Cerebellar nuclear complex (tissue), 1 donor: ENCODE measurements at regions not wholly inside any gene's neighbourhood (a gene's known extent, or its start where the extent isn't known, plus 50 kb on each side); places are given as distances from the start of the nearest gene placed in this dataset.

Experiments used
- DNase-seq, 2 experiments: peaks; one replicate each; lab custom pipeline; 2025; lab: John Stamatoyannopoulos, UW

DNA sequence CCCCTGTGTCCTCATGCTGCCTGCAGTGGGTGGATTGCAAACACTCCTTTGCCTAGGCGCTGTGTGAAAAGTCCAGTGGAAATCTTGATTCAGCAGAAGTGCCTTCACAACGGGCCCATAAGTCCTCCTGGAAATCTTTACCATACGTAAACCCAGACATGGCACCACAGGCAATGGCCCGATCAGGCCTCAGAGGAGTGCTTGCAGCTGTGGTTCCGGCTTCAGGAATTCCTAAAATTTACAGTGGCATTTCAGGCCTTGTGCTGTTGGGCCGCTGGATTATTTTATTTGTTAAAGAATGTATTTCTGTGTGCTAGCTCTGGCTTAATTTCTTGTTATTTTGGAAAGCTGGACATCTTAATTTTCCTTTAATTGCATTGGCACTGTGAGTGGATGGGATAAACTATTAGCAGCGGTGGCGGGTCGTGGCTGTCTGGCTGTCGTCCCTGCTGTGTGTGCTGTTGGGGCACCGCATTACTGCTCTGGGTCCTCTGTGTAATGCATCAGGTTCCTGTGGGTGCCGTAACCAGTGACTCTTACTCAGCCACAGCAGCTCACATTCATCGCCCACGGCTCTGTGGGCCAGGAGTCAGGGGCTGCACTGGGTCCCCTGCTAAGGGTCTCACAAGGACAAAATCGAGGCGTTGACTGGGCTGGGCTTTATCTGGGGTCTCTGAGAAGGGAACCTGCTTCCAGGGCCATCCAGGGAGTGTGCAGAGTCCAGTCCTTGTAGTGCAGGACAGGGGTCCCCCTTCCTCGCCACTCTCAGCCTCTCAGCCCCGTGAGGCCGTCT, 73.1 kb downstream of the RTP5 start:
- DNase-seq = no peak

DNA sequence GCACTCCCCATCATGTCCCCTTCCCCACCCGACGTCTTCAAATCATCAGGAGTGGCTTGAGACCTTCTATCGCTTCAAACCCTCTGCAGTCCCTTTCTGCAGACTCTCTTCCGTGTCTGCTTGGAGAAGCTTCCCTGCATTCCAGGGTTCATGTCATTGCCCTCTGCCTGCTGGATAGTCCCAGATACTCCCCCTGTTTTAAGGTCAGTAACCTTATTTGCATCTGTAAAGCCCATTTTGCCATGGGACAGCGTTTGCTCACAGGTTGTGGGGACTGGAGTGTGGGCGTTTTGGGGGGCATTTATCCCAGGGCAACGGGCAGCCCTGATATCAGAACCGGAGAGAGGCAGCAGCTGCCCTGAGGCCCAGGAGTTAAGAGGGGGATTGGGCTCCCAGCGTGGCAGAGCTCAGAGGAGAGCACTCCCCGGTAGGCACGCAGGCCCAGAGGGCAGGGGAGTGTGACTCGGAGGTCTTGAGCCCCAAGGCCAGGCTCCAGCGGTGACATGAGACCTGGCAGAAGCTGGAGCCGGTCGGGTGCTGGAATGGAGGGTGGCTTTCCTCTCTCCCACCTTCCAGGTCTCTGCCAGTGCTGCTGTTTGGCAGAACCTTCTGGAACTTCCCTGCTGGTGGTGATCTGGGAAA, 73.8 kb downstream of the RTP5 start:
- DNase-seq = no peak

DNA sequence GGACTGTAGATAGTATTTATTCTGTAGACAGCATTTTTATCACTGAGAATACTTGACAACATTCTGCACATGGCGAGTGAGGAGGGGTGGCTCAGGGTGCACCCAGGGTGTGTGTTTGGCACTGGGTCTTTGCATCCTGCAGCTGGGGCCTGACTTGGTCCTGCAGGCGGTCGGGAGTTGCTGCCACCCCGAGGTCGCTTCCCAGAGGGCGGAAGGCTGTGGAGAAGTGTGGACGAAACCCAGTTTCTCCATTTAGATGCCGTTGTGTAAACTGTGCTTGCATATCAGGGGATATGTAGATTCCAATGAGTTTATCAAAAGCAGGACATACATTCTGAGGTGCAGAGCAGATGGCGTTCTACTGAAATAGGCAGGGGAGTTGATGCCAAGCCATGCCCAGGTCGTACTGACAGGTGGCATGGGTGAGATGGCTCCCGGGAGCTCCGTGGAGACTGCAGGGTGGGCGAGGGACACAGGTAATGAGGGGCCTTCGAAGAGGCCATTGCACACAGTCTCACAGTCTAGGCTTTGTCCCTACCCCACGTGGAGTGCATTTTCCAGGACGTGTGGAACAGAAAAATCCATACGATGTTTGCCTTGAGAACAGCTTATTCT, 74.5 kb downstream of the RTP5 start:
- no peak for DNase-seq

DNA sequence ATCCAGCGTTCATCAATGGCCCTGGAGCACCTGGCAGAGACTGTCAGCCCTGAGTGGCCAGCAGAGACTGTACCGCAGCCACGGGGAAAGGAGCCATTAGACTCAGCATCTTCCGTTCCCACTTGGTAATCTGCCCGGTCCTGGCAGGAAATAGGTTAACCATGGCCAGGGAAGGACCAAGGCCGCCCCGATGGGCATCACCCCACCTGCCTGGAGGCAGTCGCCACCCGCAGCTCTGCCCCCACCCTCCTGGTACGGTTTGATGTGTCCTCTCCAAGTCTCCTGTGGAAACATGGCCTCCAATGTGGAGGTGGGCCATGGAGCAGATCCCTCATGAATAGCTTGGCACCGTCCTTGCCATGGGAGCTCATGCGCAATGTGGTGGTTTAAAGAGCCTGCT, 75.3 kb downstream of the RTP5 start:
- DNase-seq = peak in 1 of 2 experiments; percentile 12

DNA sequence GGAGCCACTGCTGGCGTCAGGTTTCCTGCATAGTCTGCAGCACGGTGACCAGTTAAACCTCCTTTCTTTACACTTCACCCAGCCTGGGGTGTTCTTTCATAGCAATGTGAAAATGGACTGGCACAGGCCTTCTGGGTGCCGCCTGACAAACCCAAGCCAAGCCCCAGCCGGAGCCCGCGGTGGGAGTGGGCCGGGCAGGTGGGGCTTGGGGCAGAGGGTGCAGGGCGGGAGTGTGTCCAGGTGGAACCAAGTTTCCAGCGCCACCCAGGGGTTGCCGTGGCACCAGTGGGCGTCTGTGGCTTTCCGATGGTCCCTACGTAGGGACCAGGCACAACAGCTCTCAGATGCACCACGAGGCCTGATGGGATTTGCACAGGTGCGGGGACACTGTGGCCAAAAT, 75.8 kb downstream of the RTP5 start:
- DNase-seq = no peak

DNA sequence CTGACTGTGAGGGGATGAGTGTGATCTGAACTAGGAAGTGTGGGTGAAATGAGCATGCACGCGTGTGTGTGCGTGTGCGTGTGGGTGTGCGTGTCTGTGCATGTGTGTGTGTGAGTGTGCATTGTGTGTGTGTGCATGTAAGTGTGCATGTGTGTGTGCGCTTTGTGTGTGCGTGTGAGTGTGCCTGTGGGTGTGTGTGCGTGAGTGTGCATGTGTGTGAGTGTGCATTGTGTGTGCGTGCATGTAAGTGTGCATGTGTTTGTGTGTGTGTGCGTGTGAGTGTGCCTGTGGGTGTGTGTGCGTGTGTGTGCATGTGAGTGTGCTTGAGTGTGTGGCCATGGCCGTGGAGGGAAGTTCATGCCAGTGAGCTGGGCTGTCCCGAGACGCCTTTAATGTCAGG, 76.3 kb downstream of the RTP5 start:
- DNase-seq = no peak

DNA sequence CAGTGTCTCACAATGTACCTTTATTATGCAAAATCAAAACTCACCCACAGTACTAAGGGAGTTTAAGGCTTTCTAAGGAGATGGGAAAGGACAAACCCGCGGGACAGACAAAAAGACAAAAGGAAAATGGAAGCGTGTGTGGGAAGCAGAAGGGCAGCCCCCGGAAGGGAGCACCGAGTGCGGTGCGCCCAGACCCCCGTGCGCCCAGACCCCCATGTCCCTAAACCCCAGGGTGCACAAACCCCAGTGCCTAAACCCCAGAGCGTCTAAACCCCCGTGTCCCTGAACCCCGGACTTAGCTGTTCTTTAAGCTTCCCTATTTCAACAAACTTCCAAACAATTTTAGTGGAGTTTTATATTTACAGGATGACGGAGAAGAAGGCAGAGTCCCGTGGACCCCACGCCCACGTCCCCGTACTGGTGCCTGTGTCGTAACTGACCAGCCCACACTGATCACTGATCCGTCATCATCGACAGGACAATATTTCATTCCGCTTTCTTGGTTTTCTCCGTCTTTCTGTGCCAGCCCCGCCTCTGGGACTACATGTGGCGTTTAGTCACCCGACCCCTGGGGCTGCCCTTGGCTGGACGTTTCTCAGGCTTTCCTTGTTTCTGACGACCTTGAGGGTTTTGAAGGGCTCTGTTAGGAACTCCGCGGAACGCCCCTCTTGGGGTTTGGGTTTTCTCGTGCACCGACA, 76.9 kb downstream of the RTP5 start:
- no peak for DNase-seq

DNA sequence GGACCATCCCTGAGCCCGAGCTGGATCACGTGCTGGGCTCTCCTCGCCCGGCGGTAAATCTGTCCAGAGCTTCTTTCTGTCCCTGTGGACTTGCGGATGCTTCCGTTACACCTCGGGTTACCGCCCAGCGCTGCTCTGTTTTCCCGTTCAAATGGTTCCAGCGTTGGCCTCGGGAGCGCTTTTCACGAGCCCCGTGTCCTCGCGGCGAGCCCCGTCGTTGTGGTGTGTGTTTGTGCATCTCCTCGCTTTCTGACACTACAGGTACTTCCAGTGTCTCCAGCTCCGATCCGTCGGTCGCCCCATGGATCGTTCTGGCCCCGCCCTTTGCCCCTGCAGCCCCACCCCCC, 77.4 kb downstream of the RTP5 start:
- DNase-seq = no peak

DNA sequence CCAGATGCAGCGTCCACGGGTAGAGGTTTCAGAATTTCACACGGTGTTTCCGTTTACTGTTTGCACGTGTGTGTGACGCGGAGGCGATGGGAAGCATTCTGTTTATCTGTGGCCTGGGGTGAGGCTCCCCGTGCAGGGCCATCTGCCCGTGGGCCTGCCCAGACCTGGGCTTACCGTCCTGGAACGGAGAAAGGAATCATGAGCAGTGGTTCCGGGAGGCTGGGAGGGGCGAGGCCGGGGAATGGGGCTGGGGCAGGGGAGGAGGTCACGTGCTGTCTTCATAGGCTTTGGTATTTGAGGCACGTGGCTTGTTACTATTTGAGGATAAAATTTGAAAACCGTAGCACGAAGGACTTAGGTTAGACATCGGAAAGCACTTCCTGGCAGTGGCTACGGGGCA, 77.9 kb downstream of the RTP5 start:
- DNase-seq = no peak

DNA sequence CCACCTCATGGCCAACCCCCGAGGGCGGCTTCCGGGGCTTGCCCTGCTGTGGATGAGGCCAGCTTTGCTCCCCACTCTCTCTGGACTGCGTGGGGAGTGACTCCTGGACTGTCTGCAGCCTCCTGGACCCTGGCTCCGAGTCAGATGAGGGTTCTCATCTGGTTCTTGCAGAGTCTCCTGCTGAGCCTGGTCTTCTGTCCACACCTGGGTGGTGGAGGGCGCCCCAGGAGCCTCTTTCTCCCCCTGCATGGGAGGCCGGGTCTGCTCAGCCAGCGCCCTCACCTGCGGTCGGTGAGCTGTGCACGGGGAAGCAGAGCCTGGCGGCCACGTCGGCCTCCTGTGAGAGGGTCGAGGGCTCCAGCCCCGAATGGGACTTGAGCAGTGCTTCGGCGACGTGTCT, 78.3 kb downstream of the RTP5 start:
- DNase-seq = no peak

DNA sequence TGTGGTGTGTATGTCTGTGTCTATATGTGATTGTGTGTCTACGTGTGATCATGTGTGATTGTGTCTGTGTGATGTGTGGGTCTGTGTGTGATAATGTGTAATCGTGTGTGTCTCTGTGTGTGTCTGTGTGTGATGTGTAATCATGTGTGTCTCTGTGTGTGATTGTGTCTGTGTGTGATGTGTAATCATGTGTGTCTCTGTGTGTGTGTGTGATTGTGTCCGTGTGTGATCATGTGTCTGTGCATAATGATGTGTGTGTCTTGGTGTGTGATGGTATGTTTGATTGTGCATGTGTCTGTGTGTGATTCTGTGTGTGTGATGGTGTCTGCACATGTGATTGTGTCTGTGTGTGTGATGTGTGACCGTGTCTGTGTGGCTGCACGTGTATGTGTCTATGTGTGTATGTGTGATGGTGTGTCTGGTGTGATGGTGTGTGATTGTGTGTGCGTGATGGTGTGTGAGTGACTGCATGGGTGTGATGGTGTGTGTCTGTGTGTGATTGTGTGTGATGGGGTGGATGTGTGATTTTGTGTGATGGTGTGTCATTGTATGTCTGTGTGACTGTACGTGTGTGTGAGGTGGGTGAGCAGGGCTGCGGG, 78.9 kb downstream of the RTP5 start:
- DNase-seq = no peak

DNA sequence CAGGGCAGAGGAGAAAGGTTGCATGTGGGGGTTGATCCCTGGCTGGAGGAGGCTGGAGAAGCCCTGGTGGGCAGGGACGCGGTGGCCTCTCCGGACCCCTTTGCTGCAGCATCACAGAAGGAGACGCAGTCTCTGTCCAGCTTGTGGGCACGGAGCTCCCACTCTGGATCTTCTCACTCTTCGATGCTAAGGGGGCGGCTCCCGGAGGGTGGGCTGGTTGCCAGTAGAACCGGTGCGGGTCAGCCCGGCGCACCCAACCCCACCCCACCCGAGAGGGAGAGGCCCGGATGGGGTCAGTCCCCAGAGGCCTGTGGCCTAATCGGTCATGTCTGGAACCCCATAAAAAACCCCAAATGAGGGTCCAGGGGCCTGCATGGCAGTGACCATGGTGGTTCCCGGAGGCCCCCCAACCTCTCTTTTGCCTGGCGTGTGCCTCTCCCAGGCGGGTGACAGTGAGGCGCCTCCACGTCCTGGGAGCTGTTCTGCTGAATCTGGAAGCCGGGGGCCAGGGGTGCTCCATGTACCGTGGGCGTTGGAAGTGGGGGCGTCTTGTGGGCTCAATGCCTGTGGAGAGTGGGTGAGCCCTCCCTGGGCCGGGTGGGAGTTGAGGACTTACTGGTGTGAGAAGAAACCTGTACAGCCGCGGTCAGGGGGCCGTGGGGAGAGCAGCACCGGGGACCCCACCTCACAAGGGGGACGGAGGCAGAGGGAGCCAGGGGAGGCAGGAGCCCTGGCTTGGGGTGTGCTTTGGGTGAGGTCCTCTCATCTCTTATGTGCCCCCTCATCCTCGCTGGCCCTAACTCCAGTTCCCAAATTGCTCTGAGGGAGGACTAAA, 79.6 kb downstream of the RTP5 start:
- DNase-seq = no peak

DNA sequence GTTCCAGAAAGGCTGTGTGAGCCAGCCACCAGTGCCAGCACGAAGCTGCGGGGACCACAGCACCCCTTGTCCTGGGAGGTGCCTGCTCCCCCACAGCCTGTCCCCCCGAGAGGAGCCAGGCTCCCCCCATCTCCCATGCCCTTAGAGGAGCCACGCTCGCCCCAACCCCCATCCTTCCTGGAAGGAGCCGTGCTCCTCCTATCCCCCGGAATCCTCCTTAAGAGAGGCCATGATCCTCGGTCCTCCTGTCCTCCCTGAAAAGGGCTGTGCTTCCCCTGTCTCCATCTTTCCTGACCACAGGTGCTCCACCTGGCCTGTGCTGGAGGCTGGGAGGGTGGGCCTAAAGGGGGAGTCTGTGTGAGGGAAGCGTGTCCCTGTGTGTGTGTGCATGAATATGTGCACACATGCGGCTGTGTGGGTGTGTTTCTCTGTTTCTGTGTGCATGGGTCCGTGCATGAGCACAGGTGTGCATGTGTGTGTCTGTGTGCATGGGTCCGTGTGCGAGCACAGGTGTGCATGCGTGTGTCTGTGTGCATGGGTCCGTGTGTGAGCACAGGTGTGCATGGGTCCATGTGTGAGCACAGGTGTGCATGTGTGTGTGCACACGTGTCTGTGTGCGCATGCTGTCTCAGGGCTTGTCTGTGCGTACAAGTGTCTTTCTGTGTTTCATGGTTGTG, 80.3 kb downstream of the RTP5 start:
- DNase-seq = no peak

DNA sequence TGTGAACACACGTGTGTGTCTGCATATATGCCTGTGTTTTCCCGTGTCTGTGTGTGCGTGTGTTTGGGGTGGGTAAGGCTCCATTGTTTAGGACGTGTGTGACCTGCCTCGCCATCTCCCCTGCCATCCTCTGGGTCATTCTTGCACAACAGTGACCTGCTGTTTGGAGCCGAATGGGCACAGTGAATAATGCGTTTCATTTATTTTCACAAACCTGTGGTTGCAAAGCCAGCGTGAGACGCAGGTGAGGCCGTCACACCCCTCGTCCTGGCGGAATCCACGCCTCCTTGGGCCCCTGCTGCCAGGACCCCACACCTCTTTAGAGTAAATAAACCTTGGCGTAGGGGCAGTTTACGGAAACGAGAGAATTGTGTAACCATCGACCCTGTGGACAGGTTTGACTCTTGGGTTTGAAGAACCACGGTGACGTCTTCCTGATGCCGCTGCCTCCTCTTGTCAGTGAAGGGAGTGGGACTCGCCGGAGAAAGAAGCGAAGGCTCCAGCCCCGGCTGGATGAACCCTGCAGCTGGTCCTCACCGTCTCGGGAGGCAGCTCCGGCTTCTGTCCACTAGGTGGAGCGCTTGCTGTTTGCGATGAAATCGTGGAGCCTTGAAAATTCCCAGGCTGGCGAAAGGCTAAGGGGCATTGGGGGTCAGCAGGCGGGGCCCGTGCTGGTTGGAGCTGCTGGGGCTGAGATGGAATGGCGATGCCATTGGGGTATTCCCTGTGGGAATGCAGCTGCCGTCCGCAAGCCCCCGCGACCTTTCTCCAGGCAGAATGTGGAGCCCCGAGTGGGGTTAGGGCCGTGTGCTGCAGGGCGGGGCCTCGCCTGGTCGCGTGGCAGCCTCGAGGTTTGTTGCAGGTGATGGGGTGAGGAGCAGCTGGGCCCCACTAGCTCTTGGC, 81.1 kb downstream of the RTP5 start:
- peak in 1 of 2 experiments; percentile 5 for DNase-seq

DNA sequence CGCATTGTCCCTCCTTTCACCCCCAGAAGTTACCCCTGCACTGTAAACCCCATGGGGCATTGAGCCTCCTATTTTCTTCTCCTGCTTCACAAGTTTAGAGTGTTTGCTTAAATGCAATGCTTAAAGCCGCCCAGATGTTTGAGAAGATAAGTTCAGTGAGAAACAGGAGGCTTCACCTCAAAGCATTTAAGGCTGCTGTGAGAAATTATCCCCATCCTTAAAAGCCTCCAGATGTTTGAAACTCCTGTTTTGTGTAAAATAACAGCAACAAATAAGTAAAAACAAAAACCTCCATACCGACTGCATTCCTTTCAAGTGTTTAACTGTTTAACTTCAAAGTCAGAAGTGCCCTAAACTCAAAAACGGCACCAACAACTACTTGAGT, 81.8 kb downstream of the RTP5 start:
- DNase-seq = no peak

DNA sequence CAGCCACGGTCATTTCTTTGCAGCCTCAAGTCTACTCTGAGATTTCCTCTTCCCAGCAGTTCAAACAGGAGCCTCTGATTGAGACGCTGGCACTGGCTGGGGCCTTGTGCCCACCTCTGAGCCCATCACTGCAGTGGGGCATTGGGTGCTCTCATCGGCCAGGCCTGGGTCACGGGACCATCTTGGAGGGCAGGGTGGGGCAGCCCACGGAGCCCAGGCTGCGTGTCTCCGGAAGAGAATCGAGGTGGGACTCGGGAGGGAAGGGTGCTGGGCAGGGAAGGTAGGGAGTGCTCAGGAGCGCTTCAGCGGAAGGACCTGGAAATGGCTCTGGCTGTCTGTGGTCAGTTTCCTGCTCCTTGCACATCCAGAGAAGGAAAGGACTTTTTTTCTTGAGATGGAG, 82.4 kb downstream of the RTP5 start:
- DNase-seq = no peak

DNA sequence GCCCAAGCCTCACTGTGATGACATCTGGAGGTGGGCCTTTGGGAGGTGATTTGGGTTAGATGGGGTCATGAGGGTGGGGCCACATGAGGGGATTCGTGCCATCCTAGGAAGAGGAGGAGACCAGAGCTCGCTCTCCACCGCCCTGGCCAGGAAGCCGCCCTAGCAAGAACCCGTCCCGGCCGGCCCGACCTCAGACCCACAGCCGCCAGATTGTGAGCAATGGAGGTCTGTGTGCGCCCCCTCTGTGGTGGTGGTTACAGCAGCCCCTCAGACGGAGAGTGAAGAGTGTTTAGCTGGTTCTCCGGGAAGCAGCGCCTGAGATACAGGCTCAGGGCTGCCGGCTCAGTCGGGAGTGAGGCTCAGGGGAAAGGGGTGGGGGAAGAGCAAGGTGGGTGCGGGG, 83.3 kb downstream of the RTP5 start:
- DNase-seq = no peak

DNA sequence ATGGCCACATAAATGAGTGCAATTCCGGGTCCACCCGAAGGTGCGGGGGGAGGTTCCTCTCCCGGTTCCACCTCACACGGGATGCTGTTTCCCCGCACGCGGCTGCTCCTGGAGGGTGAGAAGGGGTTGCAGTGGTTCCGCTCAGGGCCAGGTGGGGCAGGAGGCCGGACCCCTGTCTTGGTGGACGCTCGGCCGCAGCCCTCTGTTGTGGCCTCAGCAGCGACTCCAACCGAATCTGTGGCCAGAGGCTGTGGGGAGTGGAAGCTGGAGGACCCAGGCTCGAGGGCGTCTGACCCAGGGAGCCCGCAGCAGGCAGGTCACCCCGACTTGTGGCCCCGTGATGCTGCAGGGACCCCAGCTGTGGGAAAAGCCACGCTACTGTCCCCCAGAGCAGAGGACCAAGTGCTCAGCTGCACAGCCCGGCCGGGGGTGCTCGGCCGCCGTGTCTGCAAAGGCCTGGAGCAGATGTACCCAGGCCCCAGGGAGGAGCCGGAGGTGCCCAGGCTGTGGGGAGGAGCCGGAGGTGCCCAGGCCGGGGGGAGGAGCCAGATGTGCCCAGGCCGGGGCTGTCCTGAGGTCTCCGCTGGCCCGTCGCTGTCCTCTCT, 83.9 kb downstream of the RTP5 start:
- DNase-seq = no peak

DNA sequence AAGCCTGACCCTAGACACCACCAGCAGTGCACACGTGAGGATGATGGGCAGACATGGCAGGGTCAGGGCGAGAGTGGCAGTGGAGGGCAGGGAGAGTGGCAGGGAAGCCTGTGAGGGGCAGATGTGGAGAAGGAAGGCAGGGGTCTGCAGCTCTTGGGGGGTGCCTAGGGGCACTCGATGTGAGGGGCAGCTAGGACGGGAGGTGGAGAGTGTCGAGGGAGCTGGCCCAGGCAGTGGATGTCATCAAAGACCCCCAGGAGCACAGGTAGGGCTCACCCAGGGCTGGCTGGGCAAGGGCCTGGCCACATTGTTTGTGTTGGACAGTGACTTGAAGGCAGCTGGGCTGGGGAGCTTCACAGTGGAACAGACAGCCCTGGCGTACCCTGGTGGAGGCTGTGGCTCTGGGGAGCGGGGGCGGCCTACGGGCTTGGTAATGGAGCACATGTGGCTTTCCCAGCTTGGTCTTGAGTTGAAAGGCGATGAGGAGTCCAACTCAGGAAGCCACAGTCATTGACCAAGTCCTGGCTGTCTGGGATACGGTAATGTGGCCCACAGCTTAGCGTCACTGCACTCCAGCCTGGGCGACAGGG, 87.1 kb downstream of the RTP5 start:
- no peak for DNase-seq
